ENCODE measurements at regions not wholly inside any gene's neighbourhood (a gene's known extent, or its start where the extent isn't known, plus 50 kb on each side); places are given as distances from the start of the nearest gene placed in this dataset.

GRCh38 chr14:101442451-101442850, 118.8 kb upstream of the DIO3 start:
- peak; percentile 65 for DNase-seq (ENCODE audit: low spot score)
- Mint-ChIP-seq H3K9me3 (no peaks in the 10 kb centered on the region), H3K4me3 (no peak overlapping the region), H3K4me1 (ENCODE audit: low read depth) (peaks cover 12% of the 10 kb centered on the region), H3K27me3 (ENCODE audit: insufficient read depth) (peaks cover 78% of the 10 kb centered on the region), H3K36me3 (ENCODE audit: low read depth) (no peaks in the 10 kb centered on the region), H3K27ac (peak overlapping the region; percentile 45)
- intact Hi-C loops (cut with micrococcal nuclease) = no loop called here

GRCh38 chr14:101444116-101444515, 117.2 kb upstream of the DIO3 start:
- Mint-ChIP-seq H3K36me3 (ENCODE audit: low read depth) (no peaks in the 10 kb centered on the region), H3K4me3 (no peak overlapping the region), H3K27ac (no peak overlapping the region), H3K9me3 (no peaks in the 10 kb centered on the region), H3K4me1 (ENCODE audit: low read depth) (peaks cover 12% of the 10 kb centered on the region), H3K27me3 (ENCODE audit: insufficient read depth) (peaks cover 78% of the 10 kb centered on the region)
- DNase-seq (ENCODE audit: low spot score) = no peak
- intact Hi-C loops (cut with micrococcal nuclease) = no loop called here

GRCh38 chr14:101445278-101445677, 116.0 kb upstream of the DIO3 start:
- H3K4me1 Mint-ChIP-seq (ENCODE audit: low read depth) = peaks cover 12% of the 10 kb centered on the region
- intact Hi-C loops (cut with micrococcal nuclease) = no loop called here
- DNase-seq (ENCODE audit: low spot score) = no peak
- H3K4me3 Mint-ChIP-seq = no peak overlapping the region
- no peaks in the 10 kb centered on the region for H3K9me3 Mint-ChIP-seq
- no peaks in the 10 kb centered on the region for H3K36me3 Mint-ChIP-seq (ENCODE audit: low read depth)
- peaks cover 79% of the 10 kb centered on the region for H3K27me3 Mint-ChIP-seq (ENCODE audit: insufficient read depth)
- H3K27ac Mint-ChIP-seq = no peak overlapping the region

GRCh38 chr14:101446387-101446969, 114.8 kb upstream of the DIO3 start:
- peaks cover 12% of the 10 kb centered on the region for H3K4me1 Mint-ChIP-seq (ENCODE audit: low read depth)
- no peak overlapping the region for H3K4me3 Mint-ChIP-seq
- no peak overlapping the region for H3K27ac Mint-ChIP-seq
- no peaks in the 10 kb centered on the region for H3K9me3 Mint-ChIP-seq
- intact Hi-C loops (cut with micrococcal nuclease) = no loop called here
- DNase-seq (ENCODE audit: low spot score) = no peak
- H3K27me3 Mint-ChIP-seq (ENCODE audit: insufficient read depth) = peaks cover 80% of the 10 kb centered on the region
- H3K36me3 Mint-ChIP-seq (ENCODE audit: low read depth) = no peaks in the 10 kb centered on the region

- intact Hi-C loops (cut with micrococcal nuclease) = no loop called here
- Mint-ChIP-seq H3K27me3 (ENCODE audit: insufficient read depth) (peaks cover 81% of the 10 kb centered on the region), H3K36me3 (ENCODE audit: low read depth) (no peaks in the 10 kb centered on the region)
Observed at GRCh38 chr14:101449114-101449513, 112.2 kb upstream of the DIO3 start.

GRCh38 chr14:101451166-101451565, 110.1 kb upstream of the DIO3 start:
- intact Hi-C loops (cut with micrococcal nuclease) = loop anchor here (10.0 kb wide), 1 partner anchor 114 kb away; the partner anchor contains the start of gene DIO3
- Mint-ChIP-seq H3K4me1 (ENCODE audit: low read depth) (no peaks in the 10 kb centered on the region), H3K27me3 (ENCODE audit: insufficient read depth) (peaks cover 83% of the 10 kb centered on the region)

More at GRCh38 chr14:101449114-101449513, 112.2 kb upstream of the DIO3 start:
- H3K4me1 Mint-ChIP-seq (ENCODE audit: low read depth) = no peaks in the 10 kb centered on the region
- no peak overlapping the region for H3K27ac Mint-ChIP-seq
- H3K9me3 Mint-ChIP-seq = no peaks in the 10 kb centered on the region
- no peak for DNase-seq (ENCODE audit: low spot score)
- H3K4me3 Mint-ChIP-seq = no peak overlapping the region

GRCh38 chr14:101453225-101453624, 108.1 kb upstream of the DIO3 start:
- Mint-ChIP-seq H3K4me1 (ENCODE audit: low read depth) (no peaks in the 10 kb centered on the region), H3K36me3 (ENCODE audit: low read depth) (no peaks in the 10 kb centered on the region), H3K9me3 (no peaks in the 10 kb centered on the region), H3K4me3 (no peak overlapping the region), H3K27me3 (ENCODE audit: insufficient read depth) (peaks cover 75% of the 10 kb centered on the region), H3K27ac (no peak overlapping the region)
- intact Hi-C loops (cut with micrococcal nuclease) = loop anchor here (10.0 kb wide), 1 partner anchor 112 kb away; the partner anchor contains the start of gene DIO3
- no peak for DNase-seq (ENCODE audit: low spot score)

More at GRCh38 chr14:101451166-101451565, 110.1 kb upstream of the DIO3 start:
- H3K9me3 Mint-ChIP-seq = no peaks in the 10 kb centered on the region
- DNase-seq (ENCODE audit: low spot score) = no peak
- no peak overlapping the region for H3K27ac Mint-ChIP-seq
- H3K36me3 Mint-ChIP-seq (ENCODE audit: low read depth) = no peaks in the 10 kb centered on the region
- no peak overlapping the region for H3K4me3 Mint-ChIP-seq

- Mint-ChIP-seq H3K9me3 (no peaks in the 10 kb centered on the region), H3K4me1 (ENCODE audit: low read depth) (no peaks in the 10 kb centered on the region), H3K36me3 (ENCODE audit: low read depth) (no peaks in the 10 kb centered on the region), H3K4me3 (no peak overlapping the region), H3K27ac (no peak overlapping the region), H3K27me3 (ENCODE audit: insufficient read depth) (peaks cover 69% of the 10 kb centered on the region)
- intact Hi-C loops (cut with micrococcal nuclease) = loop anchor here (10.0 kb wide), 1 partner anchor 111 kb away; the partner anchor contains the start of gene DIO3
- DNase-seq (ENCODE audit: low spot score) = no peak
Observed at GRCh38 chr14:101454229-101454628, 107.1 kb upstream of the DIO3 start.

- no peak for DNase-seq (ENCODE audit: low spot score)
- no peaks in the 10 kb centered on the region for H3K9me3 Mint-ChIP-seq
Observed at GRCh38 chr14:101456246-101457175, 104.8 kb upstream of the DIO3 start.

GRCh38 chr14:101457301-101457935, 103.9 kb upstream of the DIO3 start:
- Mint-ChIP-seq H3K36me3 (ENCODE audit: low read depth) (no peaks in the 10 kb centered on the region), H3K4me3 (no peak overlapping the region), H3K27me3 (ENCODE audit: insufficient read depth) (peaks cover 61% of the 10 kb centered on the region), H3K9me3 (no peaks in the 10 kb centered on the region), H3K27ac (no peak overlapping the region), H3K4me1 (ENCODE audit: low read depth) (no peaks in the 10 kb centered on the region)
- DNase-seq (ENCODE audit: low spot score) = no peak
- intact Hi-C loops (cut with micrococcal nuclease) = loop anchor here (10.0 kb wide), 1 partner anchor 107 kb away; the partner anchor contains the start of gene DIO3

More at GRCh38 chr14:101456246-101457175, 104.8 kb upstream of the DIO3 start:
- Mint-ChIP-seq H3K4me3 (no peak overlapping the region), H3K4me1 (ENCODE audit: low read depth) (no peaks in the 10 kb centered on the region), H3K27ac (no peak overlapping the region), H3K27me3 (ENCODE audit: insufficient read depth) (peaks cover 62% of the 10 kb centered on the region), H3K36me3 (ENCODE audit: low read depth) (no peaks in the 10 kb centered on the region)
- intact Hi-C loops (cut with micrococcal nuclease) = loop anchor here (10.0 kb wide), 1 partner anchor 108 kb away; the partner anchor contains the start of gene DIO3

GRCh38 chr14:101457936-101458740, 103.2 kb upstream of the DIO3 start:
- H3K27me3 Mint-ChIP-seq (ENCODE audit: insufficient read depth) = peaks cover 58% of the 10 kb centered on the region
- no peak overlapping the region for H3K27ac Mint-ChIP-seq
- DNase-seq (ENCODE audit: low spot score) = no peak
- intact Hi-C loops (cut with micrococcal nuclease) = loop anchor here (10.0 kb wide), 1 partner anchor 107 kb away; the partner anchor contains the start of gene DIO3
- H3K9me3 Mint-ChIP-seq = no peaks in the 10 kb centered on the region
- H3K4me1 Mint-ChIP-seq (ENCODE audit: low read depth) = no peaks in the 10 kb centered on the region
- no peak overlapping the region for H3K4me3 Mint-ChIP-seq
- no peaks in the 10 kb centered on the region for H3K36me3 Mint-ChIP-seq (ENCODE audit: low read depth)

All from activated T-helper 1 cell treated with anti-CD3 and anti-CD28 coated beads, Interleukin-12 subunit alpha, Interleukin-12 subunit beta, Interleukin-2, Interleukin-4 antibody, amounts not matched to agents 30 ng/mL and 10 ng/mL and 1 ng/mL, durations not matched to agents 14 hours and 24 hours and 36 hours (primary cell).